HEK293 (cell line): ENCODE measurements at regions not wholly inside any gene's neighbourhood (a gene's known extent, or its start where the extent isn't known, plus 50 kb on each side); places are given as distances from the start of the nearest gene placed in this dataset.

Source experiments
- CTCF ChIA-PET: fragments of 350-600 bp; formaldehyde crosslinking; extraction: SDS; loops from one replicate; lab custom pipeline; 2021; ENCODE audit warnings: antibody characterized with exemption; lab: Yijun Ruan, JAX
- POLR2A ChIA-PET: fragments of 300-600 bp; formaldehyde crosslinking; extraction: SDS; loops from one replicate; lab custom pipeline; 2020; ENCODE audit warnings: antibody characterized with exemption, inconsistent platforms; lab: Yijun Ruan, JAX
- H3K27ac ChIP-seq: fragments of 200-500 bp; sonication (Bioruptor generic); 2 replicates; pipeline ENCODE4 v1.5.1; 2014; ENCODE audit warnings: low read depth, low read length, control low read depth, inconsistent platforms; ENCODE audit errors: extremely low read depth
- H3K36me3 ChIP-seq, 2 experiments: fragments of 200-500 bp in 1 of 2; sonication (Bioruptor generic) in 1 of 2; 1 replicate in 1 of 2; 2 replicates in 1 of 2; pipeline ENCODE4 v1.5.1; 2014 to 2017; ENCODE audit warnings: inconsistent platforms in 2 of 2, low read length in 2 of 2; ENCODE audit not compliant: control insufficient read depth in 2 of 2, insufficient read depth in 1 of 2
- H3K4me1 ChIP-seq: fragments of 200-500 bp; sonication (Bioruptor generic); 2 replicates; pipeline ENCODE4 v1.5.1; 2014; ENCODE audit warnings: mild to moderate bottlenecking, low read length, inconsistent platforms; ENCODE audit not compliant: control insufficient read depth, insufficient read depth
- H3K4me3 ChIP-seq: 2 replicates; pipeline ENCODE4 v1.5.1; 2011; ENCODE audit warnings: low read depth, mild to moderate bottlenecking, control low read depth, low read length, moderate library complexity
- H3K9me3 ChIP-seq: fragments of 200-500 bp; sonication (Bioruptor generic); 2 replicates; pipeline ENCODE4 v1.5.1; 2014; ENCODE audit warnings: low read depth, low read length, inconsistent platforms; ENCODE audit not compliant: control insufficient read depth, insufficient read depth
- GLI2 ChIP-seq: fragments of 450-650 bp; formaldehyde crosslinking; IDR thresholded peaks from 2 replicates; pipeline ENCODE4; 2017; ENCODE audit warnings: missing biosample characterization, missing genetic modification characterization, low read depth, borderline replicate concordance
- SCRT1 ChIP-seq: fragments of 450-650 bp; formaldehyde crosslinking; IDR thresholded peaks from 2 replicates; pipeline ENCODE4 v1.5.1; 2016; ENCODE audit warnings: missing biosample characterization, missing genetic modification characterization, borderline replicate concordance
- SCRT2 ChIP-seq: fragments of 450-650 bp; formaldehyde crosslinking; IDR thresholded peaks from 2 replicates; pipeline ENCODE4 v1.5.1; 2016; ENCODE audit warnings: missing biosample characterization, missing genetic modification characterization
- SP2 ChIP-seq: fragments of 450-650 bp; formaldehyde crosslinking; IDR thresholded peaks from 2 replicates; pipeline ENCODE4 v1.5.1; 2016; ENCODE audit warnings: missing biosample characterization, missing genetic modification characterization
- ZBTB1 ChIP-seq: fragments of 450-650 bp; formaldehyde crosslinking; IDR thresholded peaks from 2 replicates; pipeline ENCODE4 v1.5.1; 2016; ENCODE audit warnings: missing biosample characterization, missing genetic modification characterization
- ZBTB7A ChIP-seq: fragments of 450-650 bp; formaldehyde crosslinking; IDR thresholded peaks from 2 replicates; pipeline ENCODE4 v1.5.1; 2016; ENCODE audit warnings: low read depth, missing biosample characterization, missing genetic modification characterization
- ZFP3 ChIP-seq: fragments of 450-650 bp; formaldehyde crosslinking; IDR thresholded peaks from 2 replicates; pipeline ENCODE4 v1.5.1; 2016; ENCODE audit warnings: low read depth, missing biosample characterization, missing genetic modification characterization
- ZNF132 ChIP-seq: fragments of 450-650 bp; formaldehyde crosslinking; IDR thresholded peaks from 2 replicates; pipeline ENCODE4 v1.5.1; 2017; ENCODE audit warnings: missing biosample characterization, missing genetic modification characterization, borderline replicate concordance
- ZNF157 ChIP-seq: fragments of 450-650 bp; formaldehyde crosslinking; IDR thresholded peaks from 2 replicates; pipeline ENCODE4 v1.5.1; 2016; ENCODE audit warnings: missing biosample characterization, missing genetic modification characterization
- ZNF324 ChIP-seq: fragments of 450-650 bp; formaldehyde crosslinking; IDR thresholded peaks from 2 replicates; pipeline ENCODE4 v1.5.1; 2016; ENCODE audit warnings: missing biosample characterization, missing genetic modification characterization
- ZNF341 ChIP-seq: fragments of 450-650 bp; formaldehyde crosslinking; IDR thresholded peaks from 2 replicates; pipeline ENCODE4; 2016; ENCODE audit warnings: low read depth, missing biosample characterization, missing genetic modification characterization
- ZNF354C ChIP-seq: fragments of 450-650 bp; formaldehyde crosslinking; IDR thresholded peaks from 2 replicates; pipeline ENCODE4 v1.5.1; 2016; ENCODE audit warnings: missing biosample characterization, missing genetic modification characterization, low read depth, borderline replicate concordance
- ZNF37A ChIP-seq: fragments of 450-650 bp; IDR thresholded peaks from 2 replicates; pipeline ENCODE4 v1.5.1; 2018; ENCODE audit warnings: missing biosample characterization, missing genetic modification characterization
- ZNF549 ChIP-seq: fragments of 450-650 bp; IDR thresholded peaks from 2 replicates; pipeline ENCODE4 v1.5.1; 2018; ENCODE audit warnings: missing biosample characterization, missing genetic modification characterization, mild to moderate bottlenecking, inconsistent platforms, moderate library complexity
- ZNF571 ChIP-seq: fragments of 450-650 bp; formaldehyde crosslinking; IDR thresholded peaks from 2 replicates; pipeline ENCODE4 v1.5.0; 2017; ENCODE audit warnings: missing biosample characterization, missing genetic modification characterization
- ZNF621 ChIP-seq: fragments of 450-650 bp; formaldehyde crosslinking; IDR thresholded peaks from 2 replicates; pipeline ENCODE4 v1.5.1; 2017; ENCODE audit warnings: missing biosample characterization, missing genetic modification characterization
- ZNF654 ChIP-seq: fragments of 450-650 bp; formaldehyde crosslinking; IDR thresholded peaks from 2 replicates; pipeline ENCODE4 v1.5.1; 2016; ENCODE audit warnings: low read depth, missing biosample characterization, missing genetic modification characterization
- ZNF670 ChIP-seq: fragments of 450-650 bp; formaldehyde crosslinking; IDR thresholded peaks from 2 replicates; pipeline ENCODE4 v1.5.1; 2016; ENCODE audit warnings: missing biosample characterization, missing genetic modification characterization, low read depth
- ZNF747 ChIP-seq: fragments of 450-650 bp; formaldehyde crosslinking; IDR thresholded peaks from 2 replicates; pipeline ENCODE4 v1.5.1; 2016; ENCODE audit warnings: missing biosample characterization, missing genetic modification characterization
- ZNF76 ChIP-seq: fragments of 450-650 bp; formaldehyde crosslinking; IDR thresholded peaks from 2 replicates; pipeline ENCODE4; 2016; ENCODE audit warnings: low read depth, missing biosample characterization, missing genetic modification characterization, borderline replicate concordance
- ZNF785 ChIP-seq: fragments of 450-650 bp; formaldehyde crosslinking; IDR thresholded peaks from 2 replicates; pipeline ENCODE4 v1.5.1; 2016; ENCODE audit warnings: missing biosample characterization, missing genetic modification characterization
- ZNF830 ChIP-seq: fragments of 450-650 bp; IDR thresholded peaks from 2 replicates; pipeline ENCODE4 v1.5.0; 2018; ENCODE audit warnings: missing biosample characterization, missing genetic modification characterization, low read depth, mild to moderate bottlenecking, moderate library complexity
- ZNF837 ChIP-seq: fragments of 450-650 bp; formaldehyde crosslinking; IDR thresholded peaks from 2 replicates; pipeline ENCODE4 v1.5.1; 2016; ENCODE audit warnings: missing biosample characterization, missing genetic modification characterization
- ZNF843 ChIP-seq: fragments of 450-650 bp; formaldehyde crosslinking; IDR thresholded peaks from 2 replicates; pipeline ENCODE4 v1.5.1; 2016; ENCODE audit warnings: missing biosample characterization, missing genetic modification characterization
- TF ChIP-seq, protein P1 (sequence below): fragments of 450-650 bp; formaldehyde crosslinking; IDR thresholded peaks from 2 replicates; pipeline ENCODE4 v1.5.1; 2016; ENCODE audit warnings: missing biosample characterization, missing genetic modification characterization
- TF ChIP-seq, protein P2 (sequence below): fragments of 450-650 bp; formaldehyde crosslinking; IDR thresholded peaks from 2 replicates; pipeline ENCODE4 v1.5.1; 2016; ENCODE audit warnings: missing biosample characterization, missing genetic modification characterization
- TF ChIP-seq, protein P3 (sequence below): fragments of 450-650 bp; formaldehyde crosslinking; IDR thresholded peaks from 2 replicates; pipeline ENCODE4 v1.5.1; 2016; ENCODE audit warnings: missing biosample characterization, missing genetic modification characterization
- TF ChIP-seq, protein P4 (sequence below): fragments of 450-650 bp; formaldehyde crosslinking; IDR thresholded peaks from 2 replicates; pipeline ENCODE4 v1.5.1; 2016; ENCODE audit warnings: missing biosample characterization, missing genetic modification characterization

DNA sequence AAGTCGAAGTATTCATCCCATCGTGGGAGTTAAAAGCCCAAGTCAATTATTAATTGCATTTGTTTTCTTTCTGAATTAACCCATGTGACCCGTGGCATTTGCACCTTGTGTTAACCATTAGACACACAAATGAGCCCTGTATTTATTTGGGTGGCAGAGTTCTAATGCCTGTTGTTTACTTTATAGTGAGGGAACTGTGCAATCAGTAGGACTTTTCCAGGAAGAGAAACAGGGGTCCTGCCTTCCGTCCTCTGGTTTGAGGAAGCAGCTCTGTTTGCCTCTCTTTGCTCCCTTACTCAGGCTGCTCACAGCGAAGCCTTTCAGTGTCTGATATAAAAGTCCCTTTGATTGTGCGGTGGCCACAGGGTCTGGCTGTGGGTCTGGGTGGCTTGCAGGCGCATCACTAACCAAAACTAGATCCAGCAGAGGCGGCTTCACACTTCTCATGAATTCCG is 263.6 kb downstream of the PTTG2 start:
- CTCF ChIA-PET, result no interaction called here
- Histone ChIP-seq H3K36me3 (no peaks in the 10 kb centered on the region), H3K9me3 (no peaks in the 10 kb centered on the region)
- POLR2A ChIA-PET, result no interaction called here
- TF ChIP-seq ZNF837 (no peak), ZBTB1 (tag by site-specific recombination) (no peak), ZNF341 (tag by site-specific recombination) (no peak), ZNF785 (tag by site-specific recombination) (no peak), ZNF76 (tag by site-specific recombination) (no peak), GLI2 (no peak), ZNF747 (tag by site-specific recombination) (no peak), ZNF843 (tag by site-specific recombination) (no peak), ZBTB7A (no peak)
- TF ChIP-seq, protein P1, sequence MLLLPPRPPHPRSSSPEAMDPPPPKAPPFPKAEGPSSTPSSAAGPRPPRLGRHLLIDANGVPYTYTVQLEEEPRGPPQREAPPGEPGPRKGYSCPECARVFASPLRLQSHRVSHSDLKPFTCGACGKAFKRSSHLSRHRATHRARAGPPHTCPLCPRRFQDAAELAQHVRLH (tag by site-specific recombination), result no peak
- TF ChIP-seq, all 188 proteins: peak for 0
- H3K4me1 ChIP-seq, result no peaks in the 10 kb centered on the region
- H3K4me3 ChIP-seq, result no peak overlapping the region
- no peak overlapping the region for H3K27ac ChIP-seq

DNA sequence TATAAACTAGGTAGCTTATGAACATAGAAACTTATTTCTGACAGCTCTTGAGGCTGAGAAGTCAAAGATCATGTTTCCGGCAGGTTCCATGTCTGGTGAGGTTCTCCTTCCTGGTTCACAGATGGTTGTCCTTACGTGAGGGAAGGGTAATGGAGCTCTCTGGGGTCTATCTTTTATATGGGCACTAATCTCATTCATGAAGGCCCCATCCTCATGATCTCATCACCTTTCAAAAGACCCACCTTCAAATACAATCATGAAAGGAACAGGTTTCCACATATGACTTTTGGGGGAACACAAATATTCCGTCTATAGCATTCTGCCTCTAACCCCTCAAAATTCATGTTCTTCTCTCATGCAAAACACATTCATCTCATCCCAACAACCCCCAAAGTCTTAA is 264.7 kb downstream of the PTTG2 start:
- Histone ChIP-seq H3K27ac (no peak overlapping the region), H3K4me1 (no peaks in the 10 kb centered on the region), H3K4me3 (no peak overlapping the region), H3K36me3 (no peaks in the 10 kb centered on the region), H3K9me3 (no peaks in the 10 kb centered on the region)
- TF ChIP-seq ZNF571, result no peak
- TF ChIP-seq ZNF37A, result no peak
- no peak for TF ChIP-seq SP2 (tag by site-specific recombination)
- TF ChIP-seq, protein P2, sequence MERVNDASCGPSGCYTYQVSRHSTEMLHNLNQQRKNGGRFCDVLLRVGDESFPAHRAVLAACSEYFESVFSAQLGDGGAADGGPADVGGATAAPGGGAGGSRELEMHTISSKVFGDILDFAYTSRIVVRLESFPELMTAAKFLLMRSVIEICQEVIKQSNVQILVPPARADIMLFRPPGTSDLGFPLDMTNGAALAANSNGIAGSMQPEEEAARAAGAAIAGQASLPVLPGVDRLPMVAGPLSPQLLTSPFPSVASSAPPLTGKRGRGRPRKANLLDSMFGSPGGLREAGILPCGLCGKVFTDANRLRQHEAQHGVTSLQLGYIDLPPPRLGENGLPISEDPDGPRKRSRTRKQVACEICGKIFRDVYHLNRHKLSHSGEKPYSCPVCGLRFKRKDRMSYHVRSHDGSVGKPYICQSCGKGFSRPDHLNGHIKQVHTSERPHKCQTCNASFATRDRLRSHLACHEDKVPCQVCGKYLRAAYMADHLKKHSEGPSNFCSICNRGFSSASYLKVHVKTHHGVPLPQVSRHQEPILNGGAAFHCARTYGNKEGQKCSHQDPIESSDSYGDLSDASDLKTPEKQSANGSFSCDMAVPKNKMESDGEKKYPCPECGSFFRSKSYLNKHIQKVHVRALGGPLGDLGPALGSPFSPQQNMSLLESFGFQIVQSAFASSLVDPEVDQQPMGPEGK (tag by site-specific recombination), result no peak
- no peak for TF ChIP-seq ZNF324 (tag by site-specific recombination)
- no peak for TF ChIP-seq ZFP3 (tag by site-specific recombination)
- no peak for TF ChIP-seq ZNF654 (tag by site-specific recombination)
- no peak for TF ChIP-seq ZNF132 (tag by site-specific recombination)
- no peak for TF ChIP-seq ZNF354C
- TF ChIP-seq, protein P3, sequence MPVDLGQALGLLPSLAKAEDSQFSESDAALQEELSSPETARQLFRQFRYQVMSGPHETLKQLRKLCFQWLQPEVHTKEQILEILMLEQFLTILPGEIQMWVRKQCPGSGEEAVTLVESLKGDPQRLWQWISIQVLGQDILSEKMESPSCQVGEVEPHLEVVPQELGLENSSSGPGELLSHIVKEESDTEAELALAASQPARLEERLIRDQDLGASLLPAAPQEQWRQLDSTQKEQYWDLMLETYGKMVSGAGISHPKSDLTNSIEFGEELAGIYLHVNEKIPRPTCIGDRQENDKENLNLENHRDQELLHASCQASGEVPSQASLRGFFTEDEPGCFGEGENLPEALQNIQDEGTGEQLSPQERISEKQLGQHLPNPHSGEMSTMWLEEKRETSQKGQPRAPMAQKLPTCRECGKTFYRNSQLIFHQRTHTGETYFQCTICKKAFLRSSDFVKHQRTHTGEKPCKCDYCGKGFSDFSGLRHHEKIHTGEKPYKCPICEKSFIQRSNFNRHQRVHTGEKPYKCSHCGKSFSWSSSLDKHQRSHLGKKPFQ, result no peak
- no peak for TF ChIP-seq ZNF157 (tag by site-specific recombination)
- no peak for TF ChIP-seq ZNF670 (tag by site-specific recombination)
- TF ChIP-seq SCRT1 (tag by site-specific recombination), result no peak
- no peak for TF ChIP-seq ZNF747 (tag by site-specific recombination)
- no peak for TF ChIP-seq ZNF621 (tag by site-specific recombination)
- TF ChIP-seq ZNF830 (tag by site-specific recombination), result no peak
- TF ChIP-seq SCRT2 (tag by site-specific recombination), result no peak
- TF ChIP-seq ZNF549 (tag by site-specific recombination), result no peak
- TF ChIP-seq, protein P4, sequence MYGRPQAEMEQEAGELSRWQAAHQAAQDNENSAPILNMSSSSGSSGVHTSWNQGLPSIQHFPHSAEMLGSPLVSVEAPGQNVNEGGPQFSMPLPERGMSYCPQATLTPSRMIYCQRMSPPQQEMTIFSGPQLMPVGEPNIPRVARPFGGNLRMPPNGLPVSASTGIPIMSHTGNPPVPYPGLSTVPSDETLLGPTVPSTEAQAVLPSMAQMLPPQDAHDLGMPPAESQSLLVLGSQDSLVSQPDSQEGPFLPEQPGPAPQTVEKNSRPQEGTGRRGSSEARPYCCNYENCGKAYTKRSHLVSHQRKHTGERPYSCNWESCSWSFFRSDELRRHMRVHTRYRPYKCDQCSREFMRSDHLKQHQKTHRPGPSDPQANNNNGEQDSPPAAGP, result no peak
- CTCF ChIA-PET, result no interaction called here
- POLR2A ChIA-PET, result no interaction called here
